ENCODE measurements at regions not wholly inside any gene's neighbourhood (a gene's known extent, or its start where the extent isn't known, plus 50 kb on each side); places are given as distances from the start of the nearest gene placed in this dataset.
A peak's percentile ranks its signal among the peaks of the same experiment; 100 is the strongest.

DNA sequence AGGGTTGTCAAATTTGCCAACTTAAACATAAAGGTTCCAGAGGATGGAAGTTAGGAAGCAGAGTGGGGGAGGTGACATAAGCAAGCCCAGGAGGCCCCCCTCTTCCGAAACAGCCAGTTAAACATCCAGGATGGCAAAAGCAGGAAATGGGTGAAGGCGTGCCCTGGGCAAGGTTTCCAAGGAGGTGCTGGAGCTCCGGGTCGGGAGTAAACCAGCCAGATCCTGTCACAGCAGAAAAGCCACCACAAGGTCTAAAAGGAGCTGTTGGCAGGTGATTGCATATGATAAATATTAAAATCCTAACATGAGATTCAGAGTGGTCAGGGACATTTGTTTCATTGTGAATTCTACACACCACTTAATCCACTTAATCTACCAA lies 572.2 kb upstream of the SALL3 start:
- intact Hi-C loops (cut with DNase I; ENCODE audit: low total_unique reads), result no loop called here
- H3K27me3 ChIP-seq, result no peaks in the 10 kb centered on the region
- no peaks in the 10 kb centered on the region for H3K9me3 ChIP-seq
- peak overlapping the region; percentile 12 to 81 (median 54) for H3K27ac ChIP-seq
- H3K4me3 ChIP-seq, result peak overlapping the region in 1 of 4 donors; percentile 18
- peak; percentile 78 to 79 for DNase-seq
- no peaks in the 10 kb centered on the region for H3K36me3 ChIP-seq
- TF ChIP-seq POLR2AphosphoS5 (IDR thresholded peaks at IDR 0.05), result peak in 1 of 3 donors; percentile 9
- TF ChIP-seq, protein P1, sequence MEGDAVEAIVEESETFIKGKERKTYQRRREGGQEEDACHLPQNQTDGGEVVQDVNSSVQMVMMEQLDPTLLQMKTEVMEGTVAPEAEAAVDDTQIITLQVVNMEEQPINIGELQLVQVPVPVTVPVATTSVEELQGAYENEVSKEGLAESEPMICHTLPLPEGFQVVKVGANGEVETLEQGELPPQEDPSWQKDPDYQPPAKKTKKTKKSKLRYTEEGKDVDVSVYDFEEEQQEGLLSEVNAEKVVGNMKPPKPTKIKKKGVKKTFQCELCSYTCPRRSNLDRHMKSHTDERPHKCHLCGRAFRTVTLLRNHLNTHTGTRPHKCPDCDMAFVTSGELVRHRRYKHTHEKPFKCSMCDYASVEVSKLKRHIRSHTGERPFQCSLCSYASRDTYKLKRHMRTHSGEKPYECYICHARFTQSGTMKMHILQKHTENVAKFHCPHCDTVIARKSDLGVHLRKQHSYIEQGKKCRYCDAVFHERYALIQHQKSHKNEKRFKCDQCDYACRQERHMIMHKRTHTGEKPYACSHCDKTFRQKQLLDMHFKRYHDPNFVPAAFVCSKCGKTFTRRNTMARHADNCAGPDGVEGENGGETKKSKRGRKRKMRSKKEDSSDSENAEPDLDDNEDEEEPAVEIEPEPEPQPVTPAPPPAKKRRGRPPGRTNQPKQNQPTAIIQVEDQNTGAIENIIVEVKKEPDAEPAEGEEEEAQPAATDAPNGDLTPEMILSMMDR (IDR thresholded peaks at IDR 0.05), result no peak
- 17 to 32% (median 24%) methylated on average over 4 of the region's 4 CpGs for WGBS, 5 donors
- H3K4me1 ChIP-seq, result peaks cover 0 to 15% (median 5%) of the 10 kb centered on the region in 4 donors

DNA sequence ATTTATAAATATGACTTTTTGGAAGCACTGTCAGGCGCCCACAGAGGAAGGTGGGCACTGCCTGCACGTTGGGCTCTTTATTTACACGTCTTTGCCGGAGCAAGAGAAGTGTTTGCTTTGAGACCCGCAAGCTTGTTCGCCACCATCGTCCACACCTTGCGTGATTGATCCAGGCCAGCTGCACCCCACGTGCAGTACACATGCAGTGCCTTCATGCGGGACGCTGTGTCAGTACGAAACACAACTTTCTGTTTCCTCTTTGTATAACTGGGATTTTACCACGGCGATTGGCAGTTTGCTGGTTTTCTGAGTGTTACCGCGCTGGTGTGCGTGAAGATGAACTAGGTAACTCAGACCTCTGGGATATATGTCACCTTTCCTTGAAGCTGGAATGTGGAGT lies 571.0 kb upstream of the SALL3 start:
- DNase-seq, result no peak
- Histone ChIP-seq H3K27ac (no peak overlapping the region), H3K27me3 (no peaks in the 10 kb centered on the region), H3K9me3 (no peaks in the 10 kb centered on the region), H3K36me3 (no peaks in the 10 kb centered on the region), H3K4me1 (peaks cover 0 to 15% (median 5%) of the 10 kb centered on the region in 4 donors), H3K4me3 (no peak overlapping the region)
- TF ChIP-seq POLR2A (IDR thresholded peaks at IDR 0.05), result no peak
- TF ChIP-seq, protein P1 (IDR thresholded peaks at IDR 0.05), result no peak
- TF ChIP-seq EP300 (IDR thresholded peaks at IDR 0.05), result no peak
- no peak for TF ChIP-seq POLR2AphosphoS5 (IDR thresholded peaks at IDR 0.05)
- intact Hi-C loops (cut with DNase I; ENCODE audit: low total_unique reads), result no loop called here
- 82 to 86% (median 83%) methylated on average over 17 of the region's 17 CpGs for WGBS, 5 donors

DNA sequence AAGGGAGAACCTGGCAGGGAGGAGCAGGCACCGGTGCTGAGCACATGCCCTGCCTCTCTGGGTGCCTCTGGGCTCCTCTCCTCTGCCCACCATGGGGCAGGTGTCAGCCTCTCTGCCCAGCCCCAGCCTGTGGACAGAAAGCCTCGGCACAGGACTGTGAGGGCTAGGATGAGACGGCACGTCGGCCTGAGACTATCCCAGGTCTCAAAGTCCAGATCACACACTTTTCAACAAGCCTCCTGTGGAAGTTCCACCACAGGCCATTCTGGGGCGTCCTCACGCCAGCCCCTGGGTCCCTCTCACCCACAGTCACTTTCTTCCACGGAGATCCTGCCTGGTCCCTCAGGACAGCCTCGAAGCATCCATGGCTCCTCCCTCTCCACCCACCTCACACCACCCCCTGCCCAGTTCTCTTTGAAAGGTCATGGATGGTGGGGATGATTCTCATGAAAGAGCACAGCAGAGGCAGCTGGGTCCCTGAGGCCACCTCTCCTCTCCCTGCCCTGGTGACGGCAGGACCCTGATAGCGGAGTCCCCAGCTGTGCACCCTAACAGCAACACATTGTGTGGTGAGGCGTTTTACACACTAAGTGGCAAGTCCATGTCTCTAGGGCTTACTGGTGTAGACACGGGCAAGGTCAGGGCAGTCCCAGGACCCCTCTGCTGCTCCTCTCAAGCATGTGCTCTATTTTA lies 569.4 kb upstream of the SALL3 start:
- intact Hi-C loops (cut with DNase I; ENCODE audit: low total_unique reads), result no loop called here
- Histone ChIP-seq H3K9me3 (no peaks in the 10 kb centered on the region), H3K4me1 (peaks cover 0 to 15% (median 5%) of the 10 kb centered on the region in 4 donors), H3K36me3 (no peaks in the 10 kb centered on the region), H3K4me3 (no peak overlapping the region), H3K27me3 (no peaks in the 10 kb centered on the region), H3K27ac (no peak overlapping the region)
- 77 to 91% (median 88%) methylated on average over 12 to 13 of the region's 13 CpGs for WGBS, 5 donors
- DNase-seq, result no peak
- TF ChIP-seq EP300 (IDR thresholded peaks at IDR 0.05) (no peak), POLR2A (IDR thresholded peaks at IDR 0.05) (no peak), POLR2AphosphoS5 (IDR thresholded peaks at IDR 0.05) (no peak)
- TF ChIP-seq, protein P1 (IDR thresholded peaks at IDR 0.05), result no peak

DNA sequence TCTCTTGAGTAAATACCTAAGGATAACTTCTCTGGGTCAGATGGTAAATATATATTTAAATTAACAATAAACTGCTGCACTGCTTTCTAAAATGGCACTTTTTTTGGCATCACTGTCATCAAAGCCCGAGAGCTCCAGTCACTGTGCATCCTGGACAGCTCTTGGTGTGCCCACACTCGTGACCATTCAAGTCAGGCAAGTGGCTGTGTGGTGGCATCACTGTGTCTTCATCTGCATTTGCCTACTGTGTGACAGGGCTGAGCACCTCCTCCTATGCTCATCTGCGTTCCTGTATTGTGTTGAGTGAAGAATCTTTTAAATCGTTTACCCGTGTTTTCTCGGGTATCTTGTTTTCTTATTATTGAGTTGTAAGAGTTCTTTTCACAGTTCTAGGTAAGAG lies 568.1 kb upstream of the SALL3 start:
- 81 to 89% (median 88%) methylated on average over 6 of the region's 6 CpGs for WGBS, 5 donors
- TF ChIP-seq, protein P1 (IDR thresholded peaks at IDR 0.05), result no peak
- TF ChIP-seq EP300 (IDR thresholded peaks at IDR 0.05) (no peak), POLR2AphosphoS5 (IDR thresholded peaks at IDR 0.05) (no peak), POLR2A (IDR thresholded peaks at IDR 0.05) (no peak)

More for the DNA sequence above, 568.1 kb upstream of the SALL3 start:
- no peak for DNase-seq
- H3K4me3 ChIP-seq, result no peak overlapping the region
- no peaks in the 10 kb centered on the region for H3K27me3 ChIP-seq
- H3K27ac ChIP-seq, result no peak overlapping the region
- intact Hi-C loops (cut with DNase I; ENCODE audit: low total_unique reads), result no loop called here
- peaks cover 0 to 11% (median 5%) of the 10 kb centered on the region in 4 donors for H3K4me1 ChIP-seq
- no peaks in the 10 kb centered on the region for H3K36me3 ChIP-seq
- H3K9me3 ChIP-seq, result no peaks in the 10 kb centered on the region
